Endothelial cell of umbilical vein (primary cell): ENCODE measurements at regions not wholly inside any gene's neighbourhood (a gene's known extent, or its start where the extent isn't known, plus 50 kb on each side); places are given as distances from the start of the nearest gene placed in this dataset.

Experiments
- EZH2 ChIP-seq: IDR thresholded peaks from 2 replicates; pipeline ENCODE4 v1.6.1; 2012; ENCODE audit warnings: borderline replicate concordance, low read depth, mild to moderate bottlenecking, moderate library complexity, low read length, inconsistent platforms; ENCODE audit not compliant: severe bottlenecking
- FOS ChIP-seq: IDR thresholded peaks from 2 replicates; pipeline ENCODE4 v1.6.1; 2011; ENCODE audit warnings: mild to moderate bottlenecking, low read length, moderate library complexity, borderline replicate concordance; ENCODE audit not compliant: insufficient read depth
- GATA2 ChIP-seq: IDR thresholded peaks from 2 replicates; pipeline ENCODE4 v1.7.0; 2011; ENCODE audit warnings: low read depth, mild to moderate bottlenecking, moderate library complexity, mixed read lengths, low read length; ENCODE audit not compliant: insufficient read length, insufficient read depth
- JUN ChIP-seq: IDR thresholded peaks from 2 replicates; pipeline ENCODE4 v1.6.1; 2011; ENCODE audit warnings: borderline replicate concordance, low read depth; ENCODE audit not compliant: insufficient read length, insufficient read depth
- MYC ChIP-seq: IDR thresholded peaks from one replicate; pipeline ENCODE4 v1.6.1; 2011; ENCODE audit warnings: mild to moderate bottlenecking, low read depth, low read length
- POLR2A ChIP-seq: IDR thresholded peaks from 2 replicates; pipeline ENCODE4 v1.6.1; 2012; ENCODE audit warnings: low read depth, mild to moderate bottlenecking, control low read depth, low read length
- POLR2AphosphoS5 ChIP-seq: IDR thresholded peaks from 2 replicates; pipeline ENCODE4 v1.6.1; 2012; ENCODE audit warnings: low read depth, mild to moderate bottlenecking, control low read depth, low read length, moderate library complexity; ENCODE audit not compliant: insufficient read depth
- TF ChIP-seq, protein P1 (sequence below), 2 donors: IDR thresholded peaks; 1 replicate in 1 of 2; 2 replicates in 1 of 2; pipeline ENCODE4 v1.5.1; 2011; ENCODE audit warnings: low read length in 2 of 2, mild to moderate bottlenecking in 2 of 2, moderate library complexity in 2 of 2, control low read depth in 1 of 2, inconsistent platforms in 1 of 2, low read depth in 1 of 2; ENCODE audit not compliant: insufficient read depth in 1 of 2; ENCODE audit errors: extremely low read depth in 1 of 2
- TF ChIP-seq, protein P2 (sequence below): IDR thresholded peaks from 2 replicates; pipeline ENCODE4 v1.6.1; 2011; ENCODE audit not compliant: insufficient read depth, insufficient read length

DNA sequence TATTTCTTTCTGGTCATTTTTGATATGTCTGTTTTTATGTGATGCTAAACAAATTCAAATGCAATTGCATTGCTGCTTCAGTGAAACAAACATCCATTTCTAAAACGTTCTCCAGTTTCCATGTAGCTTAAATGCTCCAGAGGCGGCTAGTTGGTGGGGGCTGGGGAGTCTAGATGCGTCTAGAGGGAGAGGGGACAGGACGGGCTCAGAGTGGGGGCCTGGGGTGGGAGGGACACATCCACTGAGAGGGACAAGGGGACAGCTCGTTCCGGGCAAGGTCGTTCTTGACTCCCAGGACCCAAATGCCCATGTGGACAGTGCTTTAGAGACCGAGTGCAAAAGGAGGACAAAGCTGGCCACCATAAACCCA, 102.3 kb downstream of the FOXL1 start:
- TF ChIP-seq, protein P1, sequence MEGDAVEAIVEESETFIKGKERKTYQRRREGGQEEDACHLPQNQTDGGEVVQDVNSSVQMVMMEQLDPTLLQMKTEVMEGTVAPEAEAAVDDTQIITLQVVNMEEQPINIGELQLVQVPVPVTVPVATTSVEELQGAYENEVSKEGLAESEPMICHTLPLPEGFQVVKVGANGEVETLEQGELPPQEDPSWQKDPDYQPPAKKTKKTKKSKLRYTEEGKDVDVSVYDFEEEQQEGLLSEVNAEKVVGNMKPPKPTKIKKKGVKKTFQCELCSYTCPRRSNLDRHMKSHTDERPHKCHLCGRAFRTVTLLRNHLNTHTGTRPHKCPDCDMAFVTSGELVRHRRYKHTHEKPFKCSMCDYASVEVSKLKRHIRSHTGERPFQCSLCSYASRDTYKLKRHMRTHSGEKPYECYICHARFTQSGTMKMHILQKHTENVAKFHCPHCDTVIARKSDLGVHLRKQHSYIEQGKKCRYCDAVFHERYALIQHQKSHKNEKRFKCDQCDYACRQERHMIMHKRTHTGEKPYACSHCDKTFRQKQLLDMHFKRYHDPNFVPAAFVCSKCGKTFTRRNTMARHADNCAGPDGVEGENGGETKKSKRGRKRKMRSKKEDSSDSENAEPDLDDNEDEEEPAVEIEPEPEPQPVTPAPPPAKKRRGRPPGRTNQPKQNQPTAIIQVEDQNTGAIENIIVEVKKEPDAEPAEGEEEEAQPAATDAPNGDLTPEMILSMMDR (IDR thresholded peaks at IDR 0.05; ENCODE audit: extremely low read depth in 1 of 2, insufficient read depth in 1 of 2, low read depth in 1 of 2, low read length in 2 of 2), result no peak
- TF ChIP-seq, protein P2, sequence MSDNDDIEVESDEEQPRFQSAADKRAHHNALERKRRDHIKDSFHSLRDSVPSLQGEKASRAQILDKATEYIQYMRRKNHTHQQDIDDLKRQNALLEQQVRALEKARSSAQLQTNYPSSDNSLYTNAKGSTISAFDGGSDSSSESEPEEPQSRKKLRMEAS, result no peak
- TF ChIP-seq POLR2A (no peak), EZH2 (no peak), POLR2AphosphoS5 (no peak), MYC (no peak), FOS (no peak), JUN (no peak), GATA2 (no peak)
